GM23338 (cell line): ENCODE measurements at regions not wholly inside any gene's neighbourhood (a gene's known extent, or its start where the extent isn't known, plus 50 kb on each side); places are given as distances from the start of the nearest gene placed in this dataset.

ENCODE experiments used
- ATAC-seq: fragments of 200-7000 bp; cut with Tn5 transposase; 3 replicates; pipeline ENCODE4 v1.9.1; 2020
- DNase-seq: peaks from one replicate; pipeline ENCODE4 v3.0.0-alpha.2; 2015; ENCODE audit warnings: low spot score
- H2AFZ ChIP-seq: fragments of 200-600 bp; sonication (generic); 2 replicates; pipeline ENCODE4 v1.8.0; 2016; ENCODE audit warnings: antibody characterized with exemption, mild to moderate bottlenecking, moderate library complexity
- H3F3A ChIP-seq: fragments of 200-600 bp; sonication (generic); replicated peaks from 2 replicates; pipeline ENCODE4 v1.8.0; 2017; ENCODE audit warnings: antibody characterized with exemption, mixed run types, low read depth
- H3K27ac ChIP-seq: fragments of 200-600 bp; sonication (generic); 2 replicates; pipeline ENCODE4 v1.6.1; 2016; ENCODE audit warnings: low read depth
- H3K27me3 ChIP-seq: fragments of 200-600 bp; sonication (generic); 2 replicates; pipeline ENCODE4 v1.8.0; 2016; ENCODE audit warnings: mild to moderate bottlenecking, mixed run types, moderate library complexity; ENCODE audit not compliant: insufficient read depth
- H3K36me3 ChIP-seq: fragments of 200-600 bp; sonication (generic); 2 replicates; pipeline ENCODE4 v1.8.0; 2016; ENCODE audit warnings: mild to moderate bottlenecking; ENCODE audit not compliant: insufficient read depth
- H3K4me1 ChIP-seq: fragments of 200-600 bp; sonication (generic); 2 replicates; pipeline ENCODE4 v1.8.0; 2016; ENCODE audit warnings: mild to moderate bottlenecking, moderate library complexity; ENCODE audit not compliant: insufficient read depth
- H3K4me2 ChIP-seq: fragments of 200-600 bp; sonication (generic); 2 replicates; pipeline ENCODE4 v1.7.1; 2017; ENCODE audit warnings: mixed run types
- H3K4me3 ChIP-seq: fragments of 200-600 bp; sonication (generic); 2 replicates; pipeline ENCODE4 v1.6.1; 2016; ENCODE audit warnings: mixed run types
- H3K79me2 ChIP-seq: fragments of 200-600 bp; sonication (generic); replicated peaks from 2 replicates; pipeline ENCODE4 v1.8.0; 2017; ENCODE audit warnings: mild to moderate bottlenecking; ENCODE audit not compliant: insufficient read depth
- H3K9me2 ChIP-seq: fragments of 200-600 bp; sonication (generic); 2 replicates; pipeline ENCODE4 v1.8.0; 2017; ENCODE audit not compliant: insufficient read depth
- H4K20me1 ChIP-seq: fragments of 200-600 bp; sonication (generic); replicated peaks from 2 replicates; pipeline ENCODE4 v1.8.0; 2017; ENCODE audit warnings: mild to moderate bottlenecking; ENCODE audit not compliant: insufficient read depth
- H3K27ac Mint-ChIP-seq: 2 replicates; pipeline ENCODE4 v1.8.0; 2020; ENCODE audit warnings: inconsistent platforms, mild to moderate bottlenecking, moderate library complexity, mixed read lengths
- H3K27me3 Mint-ChIP-seq: 3 replicates; pipeline ENCODE4 v1.8.0; 2022; ENCODE audit warnings: low read depth, mild to moderate bottlenecking, moderate library complexity, mixed read lengths, inconsistent platforms; ENCODE audit not compliant: insufficient read depth, poor library complexity
- H3K36me3 Mint-ChIP-seq: 3 replicates; pipeline ENCODE4 v1.8.0; 2021; ENCODE audit warnings: low read depth, mild to moderate bottlenecking, inconsistent platforms, moderate library complexity, mixed read lengths
- H3K4me1 Mint-ChIP-seq: 3 replicates; pipeline ENCODE4 v1.8.0; 2020; ENCODE audit warnings: mild to moderate bottlenecking, inconsistent platforms, mixed read lengths
- H3K4me3 Mint-ChIP-seq: 3 replicates; pipeline ENCODE4 v1.8.0; 2021; ENCODE audit warnings: moderate library complexity, mild to moderate bottlenecking, inconsistent platforms, mixed read lengths
- H3K9me3 Mint-ChIP-seq: 3 replicates; pipeline ENCODE4 v1.8.0; 2020; ENCODE audit warnings: moderate library complexity, mild to moderate bottlenecking, inconsistent platforms, mixed read lengths
- CREB1 ChIP-seq: fragments of 250-450 bp; sonication (Bioruptor Pico); IDR thresholded peaks from 2 replicates; pipeline ENCODE4 v1.5.0; 2020; ENCODE audit warnings: low read depth, mild to moderate bottlenecking, moderate library complexity
- JUNB ChIP-seq: IDR thresholded peaks from one replicate; pipeline ENCODE4 v1.6.1; 2016; ENCODE audit warnings: antibody characterized with exemption; ENCODE audit not compliant: unreplicated experiment
- NANOG ChIP-seq: IDR thresholded peaks from 2 replicates; pipeline ENCODE4 v1.6.1; 2016; ENCODE audit warnings: antibody characterized with exemption, borderline replicate concordance
- POLR2AphosphoS5 ChIP-seq: IDR thresholded peaks from 2 replicates; pipeline ENCODE4 v1.6.1; 2016; ENCODE audit warnings: antibody characterized with exemption, low read depth
- STAT1 ChIP-seq: IDR thresholded peaks from one replicate; pipeline ENCODE4 v1.6.1; 2016; ENCODE audit warnings: antibody characterized with exemption; ENCODE audit not compliant: unreplicated experiment
- ZNF114 ChIP-seq: fragments of 250-450 bp; sonication (Bioruptor Pico); IDR thresholded peaks from 2 replicates; pipeline ENCODE4 v1.5.0; 2020; ENCODE audit warnings: mild to moderate bottlenecking, moderate library complexity
- TF ChIP-seq, protein P1 (sequence below): fragments of 250-450 bp; sonication (Bioruptor Pico); IDR thresholded peaks from 2 replicates; pipeline ENCODE4 v1.5.0; 2020; ENCODE audit warnings: mild to moderate bottlenecking, moderate library complexity
- TF ChIP-seq, protein P2 (sequence below), 2 experiments: fragments of 200-600 bp in 1 of 2; sonication (generic) in 1 of 2; conservative IDR thresholded peaks; 2 replicates each; pipeline versions ENCODE4 v1.5.1 to v1.6.1; 2016 to 2017; ENCODE audit warnings: antibody characterized with exemption in 2 of 2, low read depth in 2 of 2, mild to moderate bottlenecking in 2 of 2, moderate library complexity in 1 of 2
- TF ChIP-seq, protein P3 (sequence below): IDR thresholded peaks from one replicate; pipeline ENCODE4 v1.6.1; 2018; ENCODE audit warnings: antibody characterized with exemption; ENCODE audit not compliant: unreplicated experiment

DNA sequence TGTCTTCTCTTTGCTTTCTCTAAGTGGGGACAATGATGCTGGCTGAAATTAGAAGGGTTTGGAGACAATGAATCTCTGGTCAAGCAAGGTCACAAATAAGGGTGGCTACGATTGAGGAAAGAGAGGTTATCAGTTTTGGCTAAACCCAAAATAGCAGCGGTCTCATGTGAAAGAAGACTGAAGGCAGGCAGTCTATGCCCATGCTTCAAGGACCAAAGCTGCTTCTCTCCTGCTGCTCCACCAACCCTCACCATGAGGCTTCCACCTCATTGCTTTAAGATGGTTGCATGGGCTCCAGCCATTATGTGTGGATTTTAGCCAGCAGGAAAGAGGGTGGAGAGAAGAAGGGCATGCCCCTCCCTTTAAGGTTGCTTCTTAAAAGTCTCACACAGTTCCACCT lies 114.1 kb upstream of the TRIM2 start:
- no peaks in the 10 kb centered on the region for H3K36me3 Mint-ChIP-seq
- Histone ChIP-seq H3K36me3 (no peaks in the 10 kb centered on the region), H3K9me2 (no peaks in the 10 kb centered on the region), H3K79me2 (no peaks in the 10 kb centered on the region), H3K4me1 (peaks cover 28% of the 10 kb centered on the region), H3F3A (no peaks in the 10 kb centered on the region), H3K27ac (no peak overlapping the region), H2AFZ (peak overlapping the region; percentile 76), H3K4me3 (no peak overlapping the region), H4K20me1 (no peaks in the 10 kb centered on the region), H3K27me3 (no peaks in the 10 kb centered on the region), H3K4me2 (no peak overlapping the region)
- no peak overlapping the region for H3K4me3 Mint-ChIP-seq
- H3K9me3 Mint-ChIP-seq, result no peaks in the 10 kb centered on the region
- DNase-seq (no peak), ATAC-seq (no peak)
- no peak for TF ChIP-seq NANOG
- TF ChIP-seq, protein P1, sequence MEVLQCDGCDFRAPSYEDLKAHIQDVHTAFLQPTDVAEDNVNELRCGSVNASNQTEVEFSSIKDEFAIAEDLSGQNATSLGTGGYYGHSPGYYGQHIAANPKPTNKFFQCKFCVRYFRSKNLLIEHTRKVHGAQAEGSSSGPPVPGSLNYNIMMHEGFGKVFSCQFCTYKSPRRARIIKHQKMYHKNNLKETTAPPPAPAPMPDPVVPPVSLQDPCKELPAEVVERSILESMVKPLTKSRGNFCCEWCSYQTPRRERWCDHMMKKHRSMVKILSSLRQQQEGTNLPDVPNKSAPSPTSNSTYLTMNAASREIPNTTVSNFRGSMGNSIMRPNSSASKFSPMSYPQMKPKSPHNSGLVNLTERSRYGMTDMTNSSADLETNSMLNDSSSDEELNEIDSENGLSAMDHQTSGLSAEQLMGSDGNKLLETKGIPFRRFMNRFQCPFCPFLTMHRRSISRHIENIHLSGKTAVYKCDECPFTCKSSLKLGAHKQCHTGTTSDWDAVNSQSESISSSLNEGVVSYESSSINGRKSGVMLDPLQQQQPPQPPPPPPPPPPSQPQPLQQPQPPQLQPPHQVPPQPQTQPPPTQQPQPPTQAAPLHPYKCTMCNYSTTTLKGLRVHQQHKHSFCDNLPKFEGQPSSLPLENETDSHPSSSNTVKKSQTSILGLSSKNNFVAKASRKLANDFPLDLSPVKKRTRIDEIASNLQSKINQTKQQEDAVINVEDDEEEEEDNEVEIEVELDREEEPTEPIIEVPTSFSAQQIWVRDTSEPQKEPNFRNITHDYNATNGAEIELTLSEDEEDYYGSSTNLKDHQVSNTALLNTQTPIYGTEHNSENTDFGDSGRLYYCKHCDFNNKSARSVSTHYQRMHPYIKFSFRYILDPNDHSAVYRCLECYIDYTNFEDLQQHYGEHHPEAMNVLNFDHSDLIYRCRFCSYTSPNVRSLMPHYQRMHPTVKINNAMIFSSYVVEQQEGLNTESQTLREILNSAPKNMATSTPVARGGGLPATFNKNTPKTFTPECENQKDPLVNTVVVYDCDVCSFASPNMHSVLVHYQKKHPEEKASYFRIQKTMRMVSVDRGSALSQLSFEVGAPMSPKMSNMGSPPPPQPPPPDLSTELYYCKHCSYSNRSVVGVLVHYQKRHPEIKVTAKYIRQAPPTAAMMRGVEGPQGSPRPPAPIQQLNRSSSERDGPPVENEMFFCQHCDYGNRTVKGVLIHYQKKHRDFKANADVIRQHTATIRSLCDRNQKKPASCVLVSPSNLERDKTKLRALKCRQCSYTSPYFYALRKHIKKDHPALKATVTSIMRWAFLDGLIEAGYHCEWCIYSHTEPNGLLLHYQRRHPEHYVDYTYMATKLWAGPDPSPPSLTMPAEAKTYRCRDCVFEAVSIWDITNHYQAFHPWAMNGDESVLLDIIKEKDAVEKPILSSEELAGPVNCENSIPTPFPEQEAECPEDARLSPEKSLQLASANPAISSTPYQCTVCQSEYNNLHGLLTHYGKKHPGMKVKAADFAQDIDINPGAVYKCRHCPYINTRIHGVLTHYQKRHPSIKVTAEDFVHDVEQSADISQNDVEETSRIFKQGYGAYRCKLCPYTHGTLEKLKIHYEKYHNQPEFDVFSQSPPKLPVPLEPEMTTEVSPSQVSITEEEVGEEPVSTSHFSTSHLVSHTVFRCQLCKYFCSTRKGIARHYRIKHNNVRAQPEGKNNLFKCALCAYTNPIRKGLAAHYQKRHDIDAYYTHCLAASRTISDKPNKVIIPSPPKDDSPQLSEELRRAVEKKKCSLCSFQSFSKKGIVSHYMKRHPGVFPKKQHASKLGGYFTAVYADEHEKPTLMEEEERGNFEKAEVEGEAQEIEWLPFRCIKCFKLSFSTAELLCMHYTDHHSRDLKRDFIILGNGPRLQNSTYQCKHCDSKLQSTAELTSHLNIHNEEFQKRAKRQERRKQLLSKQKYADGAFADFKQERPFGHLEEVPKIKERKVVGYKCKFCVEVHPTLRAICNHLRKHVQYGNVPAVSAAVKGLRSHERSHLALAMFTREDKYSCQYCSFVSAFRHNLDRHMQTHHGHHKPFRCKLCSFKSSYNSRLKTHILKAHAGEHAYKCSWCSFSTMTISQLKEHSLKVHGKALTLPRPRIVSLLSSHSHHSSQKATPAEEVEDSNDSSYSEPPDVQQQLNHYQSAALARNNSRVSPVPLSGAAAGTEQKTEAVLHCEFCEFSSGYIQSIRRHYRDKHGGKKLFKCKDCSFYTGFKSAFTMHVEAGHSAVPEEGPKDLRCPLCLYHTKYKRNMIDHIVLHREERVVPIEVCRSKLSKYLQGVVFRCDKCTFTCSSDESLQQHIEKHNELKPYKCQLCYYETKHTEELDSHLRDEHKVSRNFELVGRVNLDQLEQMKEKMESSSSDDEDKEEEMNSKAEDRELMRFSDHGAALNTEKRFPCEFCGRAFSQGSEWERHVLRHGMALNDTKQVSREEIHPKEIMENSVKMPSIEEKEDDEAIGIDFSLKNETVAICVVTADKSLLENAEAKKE (CRISPR knock-in tag), result no peak
- TF ChIP-seq, protein P2, sequence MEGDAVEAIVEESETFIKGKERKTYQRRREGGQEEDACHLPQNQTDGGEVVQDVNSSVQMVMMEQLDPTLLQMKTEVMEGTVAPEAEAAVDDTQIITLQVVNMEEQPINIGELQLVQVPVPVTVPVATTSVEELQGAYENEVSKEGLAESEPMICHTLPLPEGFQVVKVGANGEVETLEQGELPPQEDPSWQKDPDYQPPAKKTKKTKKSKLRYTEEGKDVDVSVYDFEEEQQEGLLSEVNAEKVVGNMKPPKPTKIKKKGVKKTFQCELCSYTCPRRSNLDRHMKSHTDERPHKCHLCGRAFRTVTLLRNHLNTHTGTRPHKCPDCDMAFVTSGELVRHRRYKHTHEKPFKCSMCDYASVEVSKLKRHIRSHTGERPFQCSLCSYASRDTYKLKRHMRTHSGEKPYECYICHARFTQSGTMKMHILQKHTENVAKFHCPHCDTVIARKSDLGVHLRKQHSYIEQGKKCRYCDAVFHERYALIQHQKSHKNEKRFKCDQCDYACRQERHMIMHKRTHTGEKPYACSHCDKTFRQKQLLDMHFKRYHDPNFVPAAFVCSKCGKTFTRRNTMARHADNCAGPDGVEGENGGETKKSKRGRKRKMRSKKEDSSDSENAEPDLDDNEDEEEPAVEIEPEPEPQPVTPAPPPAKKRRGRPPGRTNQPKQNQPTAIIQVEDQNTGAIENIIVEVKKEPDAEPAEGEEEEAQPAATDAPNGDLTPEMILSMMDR (conservative IDR thresholded peaks at IDR 0.05; ENCODE audit: low read depth in 2 of 2), result no peak
- peaks cover 4% of the 10 kb centered on the region for H3K27me3 Mint-ChIP-seq
- H3K27ac Mint-ChIP-seq, result no peak overlapping the region
- peaks cover 32% of the 10 kb centered on the region for H3K4me1 Mint-ChIP-seq

DNA sequence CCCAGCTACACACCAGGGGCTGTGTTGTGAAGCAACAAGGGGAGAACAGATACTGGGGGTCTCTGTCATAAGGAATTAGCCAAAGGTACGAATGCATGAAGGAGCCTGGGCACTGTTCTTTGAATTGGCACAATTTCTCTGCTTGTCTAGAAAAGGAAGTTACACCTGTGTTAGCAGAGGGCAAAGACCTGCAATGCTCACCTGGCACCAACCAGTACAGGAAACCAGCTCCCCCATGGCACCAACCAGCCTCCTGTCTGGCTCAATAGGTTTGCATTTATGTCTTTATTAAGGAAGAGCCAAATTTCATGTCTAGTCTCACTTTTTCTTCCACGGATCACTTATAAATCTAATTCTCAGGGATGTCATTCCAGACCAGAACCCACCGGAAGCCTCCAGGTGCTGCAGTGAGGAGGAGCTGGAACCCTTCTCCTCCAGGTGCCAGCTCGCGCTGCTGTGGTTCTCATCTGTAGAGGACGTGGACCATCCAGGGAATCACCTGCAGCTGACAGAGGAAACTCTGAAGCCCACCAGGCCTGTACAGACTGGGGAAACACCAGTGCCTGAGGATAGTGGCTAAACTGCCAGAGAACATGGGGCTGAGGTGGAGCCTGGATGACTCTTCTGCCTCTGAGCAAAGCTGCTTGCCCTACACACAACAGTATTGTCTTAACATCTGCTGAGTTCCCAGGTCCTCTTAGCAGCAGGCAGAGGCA lies 113.4 kb upstream of the TRIM2 start:
- ATAC-seq (no peak), DNase-seq (no peak)
- Histone ChIP-seq H3K27ac (no peak overlapping the region), H3K4me1 (peaks cover 22% of the 10 kb centered on the region), H3F3A (no peaks in the 10 kb centered on the region), H3K4me2 (no peak overlapping the region), H3K4me3 (no peak overlapping the region), H3K27me3 (no peaks in the 10 kb centered on the region), H3K9me2 (no peaks in the 10 kb centered on the region), H2AFZ (no peak overlapping the region), H3K79me2 (no peaks in the 10 kb centered on the region), H3K36me3 (no peaks in the 10 kb centered on the region), H4K20me1 (no peaks in the 10 kb centered on the region)
- Mint-ChIP-seq H3K36me3 (no peaks in the 10 kb centered on the region), H3K9me3 (no peaks in the 10 kb centered on the region), H3K4me3 (no peak overlapping the region), H3K27me3 (peaks cover 4% of the 10 kb centered on the region), H3K27ac (no peak overlapping the region), H3K4me1 (peaks cover 26% of the 10 kb centered on the region)
- no peak for TF ChIP-seq CREB1 (CRISPR knock-in tag)
- no peak for TF ChIP-seq POLR2AphosphoS5
- TF ChIP-seq, protein P3, sequence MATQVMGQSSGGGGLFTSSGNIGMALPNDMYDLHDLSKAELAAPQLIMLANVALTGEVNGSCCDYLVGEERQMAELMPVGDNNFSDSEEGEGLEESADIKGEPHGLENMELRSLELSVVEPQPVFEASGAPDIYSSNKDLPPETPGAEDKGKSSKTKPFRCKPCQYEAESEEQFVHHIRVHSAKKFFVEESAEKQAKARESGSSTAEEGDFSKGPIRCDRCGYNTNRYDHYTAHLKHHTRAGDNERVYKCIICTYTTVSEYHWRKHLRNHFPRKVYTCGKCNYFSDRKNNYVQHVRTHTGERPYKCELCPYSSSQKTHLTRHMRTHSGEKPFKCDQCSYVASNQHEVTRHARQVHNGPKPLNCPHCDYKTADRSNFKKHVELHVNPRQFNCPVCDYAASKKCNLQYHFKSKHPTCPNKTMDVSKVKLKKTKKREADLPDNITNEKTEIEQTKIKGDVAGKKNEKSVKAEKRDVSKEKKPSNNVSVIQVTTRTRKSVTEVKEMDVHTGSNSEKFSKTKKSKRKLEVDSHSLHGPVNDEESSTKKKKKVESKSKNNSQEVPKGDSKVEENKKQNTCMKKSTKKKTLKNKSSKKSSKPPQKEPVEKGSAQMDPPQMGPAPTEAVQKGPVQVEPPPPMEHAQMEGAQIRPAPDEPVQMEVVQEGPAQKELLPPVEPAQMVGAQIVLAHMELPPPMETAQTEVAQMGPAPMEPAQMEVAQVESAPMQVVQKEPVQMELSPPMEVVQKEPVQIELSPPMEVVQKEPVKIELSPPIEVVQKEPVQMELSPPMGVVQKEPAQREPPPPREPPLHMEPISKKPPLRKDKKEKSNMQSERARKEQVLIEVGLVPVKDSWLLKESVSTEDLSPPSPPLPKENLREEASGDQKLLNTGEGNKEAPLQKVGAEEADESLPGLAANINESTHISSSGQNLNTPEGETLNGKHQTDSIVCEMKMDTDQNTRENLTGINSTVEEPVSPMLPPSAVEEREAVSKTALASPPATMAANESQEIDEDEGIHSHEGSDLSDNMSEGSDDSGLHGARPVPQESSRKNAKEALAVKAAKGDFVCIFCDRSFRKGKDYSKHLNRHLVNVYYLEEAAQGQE, result no peak
- no peak for TF ChIP-seq ZNF114 (CRISPR knock-in tag)
- TF ChIP-seq STAT1, result no peak
- no peak for TF ChIP-seq JUNB
